HCT116 (cell line): ENCODE measurements at regions not wholly inside any gene's neighbourhood (a gene's known extent, or its start where the extent isn't known, plus 50 kb on each side); places are given as distances from the start of the nearest gene placed in this dataset.

ENCODE experiments used
- ATAC-seq: fragments of 200-7000 bp; cut with Tn5 transposase; 2 replicates; pipeline ENCODE4 v1.9.1; 2020; ENCODE audit warnings: mild to moderate bottlenecking, moderate library complexity
- BruUV-seq: library from RNA; stranded (reverse); fragments of 400-500 nt; replicated peaks from 2 replicates; lab custom pipeline; 2021; lab: Mats Ljungman, UMichigan
- CTCF ChIA-PET: fragments of 300-600 bp; sonication (Branson Sonifier 250); formaldehyde crosslinking; loops from one replicate; lab custom pipeline; 2021; ENCODE audit warnings: antibody characterized with exemption; lab: Charles Lee
- POLR2A ChIA-PET: fragments of 300-600, 350-600 bp; sonication (Branson Sonifier 250); formaldehyde crosslinking; loops from one replicate; lab custom pipeline; 2021; ENCODE audit warnings: antibody characterized with exemption; lab: Charles Lee
- RAD21 ChIA-PET, 2 experiments: fragments of 300-600 bp; sonication (Branson Sonifier 250); formaldehyde crosslinking; loops; one replicate each; lab custom pipeline; 2023; ENCODE audit warnings: low total read pairs in 2 of 2; ENCODE audit not compliant: uncharacterized antibody in 2 of 2, unreplicated experiment in 2 of 2, low non-redundant PET in 1 of 2; lab: Charles Lee
- DNase-seq: peaks from one replicate; pipeline ENCODE4 v3.0.0-alpha.2; 2010; ENCODE audit warnings: low read depth, low spot score
- H2AFZ ChIP-seq: fragments of 200-600 bp; shearing (Covaris generic), sonication (generic); 2 replicates; pipeline ENCODE4 v1.6.1; 2017; ENCODE audit warnings: low read depth, mixed run types, mixed read lengths, antibody characterized with exemption, low read length; ENCODE audit not compliant: poor library complexity, severe bottlenecking
- H3K27ac ChIP-seq: 2 replicates; pipeline ENCODE4 v1.5.1; 2012; ENCODE audit warnings: low read depth, low read length
- H3K27me3 ChIP-seq: fragments of 200-600 bp; sonication (generic); 2 replicates; pipeline ENCODE4 v1.6.1; 2016; ENCODE audit warnings: mixed run types, low read length, mixed read lengths; ENCODE audit not compliant: insufficient read depth
- H3K36me3 ChIP-seq, 2 experiments: fragments of 200-500 bp in 1 of 2; fragments of 200-600 bp in 1 of 2; sonication (Bioruptor generic) in 1 of 2; sonication (generic) in 1 of 2; 2 replicates each; pipeline versions ENCODE4 v1.5.1 to v1.6.1; 2014 to 2016; ENCODE audit warnings: low read length in 2 of 2, inconsistent platforms in 1 of 2, mixed read lengths in 1 of 2, mixed run types in 1 of 2; ENCODE audit not compliant: insufficient read depth in 2 of 2, control insufficient read depth in 1 of 2
- H3K4me1 ChIP-seq, 2 experiments: fragments of 200-600 bp in 1 of 2; sonication (generic) in 1 of 2; 2 replicates each; pipeline versions ENCODE4 v1.5.1 to v1.6.1; 2012 to 2017; ENCODE audit warnings: low read length in 2 of 2, inconsistent platforms in 1 of 2, mild to moderate bottlenecking in 1 of 2, mixed read lengths in 1 of 2, mixed run types in 1 of 2, moderate library complexity in 1 of 2; ENCODE audit not compliant: insufficient read depth in 2 of 2, control insufficient read depth in 1 of 2
- H3K4me2 ChIP-seq: fragments of 200-600 bp; sonication (generic); 2 replicates; pipeline ENCODE4 v1.6.1; 2017; ENCODE audit warnings: mixed run types, low read length, mixed read lengths
- H3K4me3 ChIP-seq, 2 experiments: fragments of 200-600 bp in 1 of 2; sonication (generic) in 1 of 2; replicated peaks in 1 of 2; 2 replicates each; pipeline ENCODE4 v1.5.1; 2011 to 2016; ENCODE audit warnings: low read length in 2 of 2, control low read depth in 1 of 2, low read depth in 1 of 2, mild to moderate bottlenecking in 1 of 2, mixed read lengths in 1 of 2, mixed run types in 1 of 2
- H3K79me2 ChIP-seq: fragments of 200-600 bp; sonication (generic); 2 replicates; pipeline ENCODE4 v1.6.1; 2017; ENCODE audit warnings: mild to moderate bottlenecking, mixed run types, low read length, moderate library complexity, mixed read lengths; ENCODE audit not compliant: insufficient read depth
- H3K9ac ChIP-seq: fragments of 200-600 bp; sonication (generic); 2 replicates; pipeline ENCODE4 v1.6.1; 2016; ENCODE audit warnings: low read length, mixed read lengths
- H3K9me2 ChIP-seq: fragments of 200-600 bp; sonication (generic), shearing (Covaris generic); 2 replicates; pipeline ENCODE4 v1.6.1; 2017; ENCODE audit warnings: mixed run types, mild to moderate bottlenecking, moderate library complexity; ENCODE audit not compliant: insufficient read depth
- H3K9me3 ChIP-seq, 2 experiments: fragments of 200-500 bp in 1 of 2; fragments of 200-600 bp in 1 of 2; sonication (Bioruptor generic) in 1 of 2; sonication (generic) in 1 of 2; 2 replicates each; pipeline ENCODE4 v1.6.1; 2014 to 2017; ENCODE audit warnings: low read length in 2 of 2, mixed read lengths in 2 of 2, inconsistent platforms in 1 of 2, low read depth in 1 of 2, mild to moderate bottlenecking in 1 of 2, mixed run types in 1 of 2, moderate library complexity in 1 of 2; ENCODE audit not compliant: control insufficient read depth in 1 of 2, insufficient read depth in 1 of 2
- H4K20me1 ChIP-seq: fragments of 200-600 bp; sonication (generic), shearing (Covaris generic); 2 replicates; pipeline ENCODE4 v1.6.1; 2017; ENCODE audit warnings: mixed run types, mild to moderate bottlenecking, moderate library complexity; ENCODE audit not compliant: insufficient read depth
- CBX3 ChIP-seq: IDR thresholded peaks from 2 replicates; pipeline ENCODE4 v1.6.1; 2012; ENCODE audit warnings: low read depth
- EGR1 ChIP-seq: IDR thresholded peaks from 2 replicates; pipeline ENCODE4 v1.6.1; 2012; ENCODE audit warnings: low read depth
- MAX ChIP-seq: IDR thresholded peaks from 2 replicates; pipeline ENCODE4 v1.6.1; 2012
- POLR2A ChIP-seq: IDR thresholded peaks from 2 replicates; pipeline ENCODE4 v1.7.0; 2011; ENCODE audit warnings: borderline replicate concordance; ENCODE audit not compliant: insufficient read depth, insufficient read length; ENCODE audit errors: extremely low read depth
- RAD21 ChIP-seq: IDR thresholded peaks from 2 replicates; pipeline ENCODE4 v1.6.1; 2012; ENCODE audit warnings: low read depth, mild to moderate bottlenecking
- SRF ChIP-seq: IDR thresholded peaks from 2 replicates; pipeline ENCODE4 v1.6.1; 2012; ENCODE audit warnings: low read depth
- TCF7L2 ChIP-seq: IDR thresholded peaks from 2 replicates; pipeline ENCODE4 v1.7.0; 2011; ENCODE audit warnings: borderline replicate concordance, inconsistent platforms; ENCODE audit not compliant: insufficient read depth, insufficient read length; ENCODE audit errors: extremely low read depth
- YY1 ChIP-seq: IDR thresholded peaks from 2 replicates; pipeline ENCODE4 v1.6.1; 2011; ENCODE audit warnings: low read length, low read depth, moderate library complexity, mild to moderate bottlenecking; ENCODE audit not compliant: insufficient replicate concordance; ENCODE audit errors: extremely low read depth
- ZBTB33 ChIP-seq: IDR thresholded peaks from 2 replicates; pipeline ENCODE4 v1.6.1; 2011; ENCODE audit warnings: mild to moderate bottlenecking, low read length, moderate library complexity; ENCODE audit not compliant: insufficient replicate concordance; ENCODE audit errors: extremely low read depth
- ZNF274 ChIP-seq: fragments of 200-500 bp; sonication (Bioruptor generic); IDR thresholded peaks from 2 replicates; pipeline ENCODE4 v1.6.1; 2014; ENCODE audit warnings: mild to moderate bottlenecking, low read depth, low read length, inconsistent platforms
- intact Hi-C: fragments of 100-400 bp; cut with micrococcal nuclease; formaldehyde crosslinking; loops from 2 replicates; pipeline ENCODE4 v1.10.0; 2022

GRCh38 chr6:166826264-166826663 is 130.1 kb downstream of the RNASET2 start:
- Histone ChIP-seq H3K27me3 (no peaks in the 10 kb centered on the region), H4K20me1 (no peaks in the 10 kb centered on the region), H3K4me1 (no peaks in the 10 kb centered on the region), H3K9ac (no peak overlapping the region), H2AFZ (no peak overlapping the region), H3K4me3 (no peak overlapping the region), H3K36me3 (no peaks in the 10 kb centered on the region), H3K9me3 (no peaks in the 10 kb centered on the region), H3K4me2 (no peak overlapping the region), H3K27ac (no peak overlapping the region), H3K9me2 (no peaks in the 10 kb centered on the region), H3K79me2 (no peaks in the 10 kb centered on the region)
- DNase-seq (no peak), ATAC-seq (no peak)
- intact Hi-C loops, result loop anchor here (5.0 kb wide), 1 partner anchor 91 kb away; no protein-coding TSS in a partner anchor
- ChIA-PET CTCF (no interaction called here), RAD21 (no interaction called here), POLR2A (no interaction called here)
- BruUV-seq, result no TSS peak
- TF ChIP-seq EGR1 (no peak), RAD21 (no peak), TCF7L2 (no peak), POLR2A (no peak), ZBTB33 (no peak), YY1 (no peak), SRF (no peak), MAX (no peak), ZNF274 (no peak), CBX3 (no peak)
